Astrocyte (in vitro differentiated cells and primary cell): ENCODE measurements at regions not wholly inside any gene's neighbourhood (a gene's known extent, or its start where the extent isn't known, plus 50 kb on each side); places are given as distances from the start of the nearest gene placed in this dataset.

Source experiments
- CTCF ChIP-seq: IDR thresholded peaks from 2 replicates; pipeline ENCODE4 v1.5.1; 2011; ENCODE audit warnings: low read depth, mild to moderate bottlenecking, inconsistent platforms, low read length, moderate library complexity; ENCODE audit not compliant: insufficient read depth
- EZH2 ChIP-seq: IDR thresholded peaks from 2 replicates; pipeline ENCODE4 v1.6.1; 2012; ENCODE audit warnings: mild to moderate bottlenecking, low read length, inconsistent platforms; ENCODE audit not compliant: insufficient read depth

- TF ChIP-seq EZH2 (no peak), CTCF (no peak)
Measured at GRCh38 chr17:62164747-62165722, 100.0 kb upstream of the MED13 start.
